SHP77 (cell line): ENCODE measurements at regions not wholly inside any gene's neighbourhood (a gene's known extent, or its start where the extent isn't known, plus 50 kb on each side); places are given as distances from the start of the nearest gene placed in this dataset.

ENCODE experiments used
- DNase-seq, 2 experiments: peaks; one replicate each; lab custom pipeline; 2025; lab: John Stamatoyannopoulos, UW

GRCh38 chr9:107211284-107211923 lies 71.7 kb upstream of the RAD23B start:
- DNase-seq: no peak

- no peak for DNase-seq
Observed at GRCh38 chr9:107212613-107213012, 70.5 kb upstream of the RAD23B start.

GRCh38 chr9:107213080-107213479 lies 70.0 kb upstream of the RAD23B start:
- no peak for DNase-seq

GRCh38 chr9:107213561-107214028 lies 69.5 kb upstream of the RAD23B start:
- no peak for DNase-seq

- no peak for DNase-seq
Observed at GRCh38 chr9:107214381-107214780, 68.7 kb upstream of the RAD23B start.

GRCh38 chr9:107214915-107215314 lies 68.2 kb upstream of the RAD23B start:
- no peak for DNase-seq

- no peak for DNase-seq
Observed at GRCh38 chr9:107215381-107215780, 67.7 kb upstream of the RAD23B start.

GRCh38 chr9:107216329-107216728 lies 66.8 kb upstream of the RAD23B start:
- DNase-seq: no peak

GRCh38 chr9:107218829-107219485 lies 64.1 kb upstream of the RAD23B start:
- DNase-seq: no peak

GRCh38 chr9:107219486-107220077 lies 63.5 kb upstream of the RAD23B start:
- DNase-seq: no peak

GRCh38 chr9:107221321-107221720 lies 61.8 kb upstream of the RAD23B start:
- DNase-seq: no peak

- DNase-seq: no peak
Observed at GRCh38 chr9:107222020-107222522, 61.0 kb upstream of the RAD23B start.

GRCh38 chr9:107223381-107223780 lies 59.7 kb upstream of the RAD23B start:
- DNase-seq: no peak

GRCh38 chr9:107224252-107224651 lies 58.8 kb upstream of the RAD23B start:
- no peak for DNase-seq

GRCh38 chr9:107226421-107226820 lies 56.7 kb upstream of the RAD23B start:
- DNase-seq: no peak

- no peak for DNase-seq
Observed at GRCh38 chr9:107227774-107228173, 55.3 kb upstream of the RAD23B start.

- DNase-seq: no peak
Observed at GRCh38 chr9:107228496-107229039, 54.5 kb upstream of the RAD23B start.

GRCh38 chr9:107229241-107229741 lies 53.8 kb upstream of the RAD23B start:
- no peak for DNase-seq
